PC-3 (cell line): ENCODE measurements at regions not wholly inside any gene's neighbourhood (a gene's known extent, or its start where the extent isn't known, plus 50 kb on each side); places are given as distances from the start of the nearest gene placed in this dataset.

ENCODE experiments used
- ATAC-seq: fragments of 200-7000 bp; cut with Tn5 transposase; 2 replicates; pipeline ENCODE4 v1.9.1; 2020; ENCODE audit warnings: mild to moderate bottlenecking, moderate library complexity
- BruUV-seq: library from RNA; stranded (reverse); fragments of 400-500 nt; replicated peaks from 2 replicates; lab custom pipeline; 2021; lab: Mats Ljungman, UMichigan
- CTCF ChIA-PET: fragments of 300-600 bp; sonication (Branson Sonifier 250); formaldehyde crosslinking; loops from one replicate; lab custom pipeline; 2022; ENCODE audit warnings: antibody characterized with exemption; lab: Charles Lee
- POLR2A ChIA-PET: fragments of 300-600 bp; sonication (Branson Sonifier 250); formaldehyde crosslinking; loops from one replicate; lab custom pipeline; 2022; ENCODE audit warnings: antibody characterized with exemption; ENCODE audit not compliant: unreplicated experiment; lab: Charles Lee
- DNase-seq: peaks from one replicate; pipeline ENCODE4 v3.0.0-alpha.2; 2015
- H2AFZ ChIP-seq: fragments of 300-600 bp; sonication (generic); 2 replicates; pipeline ENCODE4 v1.6.0; 2016; ENCODE audit warnings: antibody characterized with exemption, low read length
- H3F3A ChIP-seq: fragments of 300-600 bp; sonication (generic); one replicate; pipeline ENCODE4 v1.6.0; 2017; ENCODE audit warnings: antibody characterized with exemption, low read length, control low read depth, mild to moderate bottlenecking; ENCODE audit not compliant: unreplicated experiment
- H3K27ac ChIP-seq: fragments of 300-600 bp; sonication (generic); 2 replicates; pipeline ENCODE4 v1.5.1; 2016; ENCODE audit warnings: mild to moderate bottlenecking, low read length
- H3K27me3 ChIP-seq: fragments of 300-600 bp; sonication (generic); 2 replicates; pipeline ENCODE4 v1.6.1; 2016; ENCODE audit warnings: low read length, mixed read lengths
- H3K36me3 ChIP-seq: fragments of 300-600 bp; sonication (generic); 2 replicates; pipeline ENCODE4 v1.6.1; 2016; ENCODE audit warnings: low read depth, mixed run types, low read length, mixed read lengths
- H3K4me1 ChIP-seq: fragments of 300-600 bp; sonication (generic); 2 replicates; pipeline ENCODE4 v1.5.1; 2016; ENCODE audit warnings: low read length; ENCODE audit not compliant: insufficient read depth
- H3K4me2 ChIP-seq: fragments of 300-600 bp; sonication (generic); 2 replicates; pipeline ENCODE4 v1.6.0; 2016; ENCODE audit warnings: low read length
- H3K4me3 ChIP-seq: fragments of 300-600 bp; sonication (generic); 2 replicates; pipeline ENCODE4 v1.5.1; 2016; ENCODE audit warnings: mild to moderate bottlenecking, low read length, mixed read lengths
- H3K79me2 ChIP-seq: fragments of 300-600 bp; sonication (generic); 2 replicates; pipeline ENCODE4 v1.6.1; 2017; ENCODE audit warnings: low read length, mixed read lengths
- H3K9ac ChIP-seq: fragments of 300-600 bp; sonication (generic); 2 replicates; pipeline ENCODE4 v1.6.0; 2016; ENCODE audit warnings: mild to moderate bottlenecking, low read length
- H3K9me2 ChIP-seq: fragments of 300-600 bp; sonication (generic); replicated peaks from 2 replicates; pipeline ENCODE4 v1.6.1; 2016; ENCODE audit warnings: mixed run types, low read length, mixed read lengths
- H3K9me3 ChIP-seq: fragments of 300-600 bp; sonication (generic); 2 replicates; pipeline ENCODE4 v1.6.1; 2016; ENCODE audit warnings: low read length, mixed read lengths
- H4K20me1 ChIP-seq: fragments of 300-600 bp; sonication (generic); 2 replicates; pipeline ENCODE4 v1.6.1; 2016; ENCODE audit warnings: low read length, mixed read lengths
- CTCF ChIP-seq: fragments of 300-600 bp; sonication (generic); conservative IDR thresholded peaks from 2 replicates; pipeline ENCODE4 v1.5.1; 2017; ENCODE audit warnings: antibody characterized with exemption, low read depth, mild to moderate bottlenecking, low read length
- EZH2 ChIP-seq: fragments of 300-600 bp; sonication (generic); IDR thresholded peaks from one replicate; pipeline ENCODE4 v1.6.1; 2017; ENCODE audit warnings: antibody characterized with exemption, mild to moderate bottlenecking, low read length; ENCODE audit not compliant: unreplicated experiment
- EZH2phosphoT487 ChIP-seq: fragments of 300-600 bp; sonication (generic); IDR thresholded peaks from 2 replicates; pipeline ENCODE4 v1.6.1; 2018; ENCODE audit warnings: mild to moderate bottlenecking, antibody characterized with exemption, low read length, borderline replicate concordance
- intact Hi-C: fragments of 100-400 bp; cut with micrococcal nuclease; formaldehyde crosslinking; loops from 2 replicates; pipeline ENCODE4 v1.9.0; 2023

DNA sequence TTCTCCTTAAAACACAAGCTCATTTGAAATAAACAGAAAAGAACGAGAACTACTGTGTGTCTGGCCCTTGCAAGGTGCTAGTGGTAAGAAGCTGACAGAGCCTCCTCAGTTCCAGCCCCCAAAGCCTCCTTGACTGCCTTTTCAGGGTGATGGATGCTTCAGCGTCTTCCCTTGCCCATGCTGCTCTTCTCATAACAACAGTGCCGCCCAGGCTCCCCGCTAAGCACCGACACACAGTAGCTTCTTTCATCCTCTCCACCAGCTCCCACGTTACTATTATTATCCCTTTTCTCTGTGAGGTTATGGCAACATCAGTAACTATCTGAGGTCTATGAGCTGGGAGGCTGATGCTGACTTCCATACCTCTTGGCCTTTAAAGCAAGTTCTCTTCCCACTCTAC, 418.6 kb downstream of the TSN start:
- no peak for DNase-seq
- no TSS peak for BruUV-seq
- H3K9me2 ChIP-seq: no peaks in the 10 kb centered on the region
- peaks cover 21% of the 10 kb centered on the region for H3K27me3 ChIP-seq
- no peak for TF ChIP-seq EZH2
- no peak for TF ChIP-seq EZH2phosphoT487
- TF ChIP-seq CTCF: no peak
- H3K36me3 ChIP-seq: no peaks in the 10 kb centered on the region
- no peak overlapping the region for H2AFZ ChIP-seq
- CTCF ChIA-PET: no interaction called here
- no peaks in the 10 kb centered on the region for H3K79me2 ChIP-seq
- no peak overlapping the region for H3K4me2 ChIP-seq
- POLR2A ChIA-PET: no interaction called here
- H3K27ac ChIP-seq: no peak overlapping the region
- H4K20me1 ChIP-seq: no peaks in the 10 kb centered on the region
- no peak for ATAC-seq
- no peak overlapping the region for H3K9ac ChIP-seq
- H3F3A ChIP-seq: no peaks in the 10 kb centered on the region
- no peaks in the 10 kb centered on the region for H3K4me1 ChIP-seq
- intact Hi-C loops: no loop called here
- H3K9me3 ChIP-seq: no peaks in the 10 kb centered on the region
- no peak overlapping the region for H3K4me3 ChIP-seq

GRCh38 chr2:122179492-122180165, 424.2 kb downstream of the TSN start:
- H3K4me1 ChIP-seq: no peaks in the 10 kb centered on the region
- DNase-seq: no peak
- H3K9ac ChIP-seq: no peak overlapping the region
- intact Hi-C loops: no loop called here
- no peaks in the 10 kb centered on the region for H4K20me1 ChIP-seq
- no peak for ATAC-seq
- no peaks in the 10 kb centered on the region for H3K79me2 ChIP-seq
- no peak overlapping the region for H2AFZ ChIP-seq
- no peaks in the 10 kb centered on the region for H3K27me3 ChIP-seq
- no peaks in the 10 kb centered on the region for H3F3A ChIP-seq
- H3K9me3 ChIP-seq: no peaks in the 10 kb centered on the region
- ChIA-PET CTCF (no interaction called here), POLR2A (no interaction called here)
- no peak for TF ChIP-seq CTCF
- TF ChIP-seq EZH2phosphoT487: no peak
- TF ChIP-seq EZH2: no peak
- H3K27ac ChIP-seq: no peak overlapping the region
- no TSS peak for BruUV-seq
- no peaks in the 10 kb centered on the region for H3K36me3 ChIP-seq
- no peak overlapping the region for H3K4me3 ChIP-seq
- no peaks in the 10 kb centered on the region for H3K9me2 ChIP-seq
- no peak overlapping the region for H3K4me2 ChIP-seq

- ATAC-seq (no peak), DNase-seq (no peak)
- CTCF ChIA-PET: no interaction called here
- intact Hi-C loops: no loop called here
- H3K79me2 ChIP-seq: no peaks in the 10 kb centered on the region
- H3K9ac ChIP-seq: no peak overlapping the region
- no peak overlapping the region for H3K4me3 ChIP-seq
- no peak overlapping the region for H2AFZ ChIP-seq
- no peaks in the 10 kb centered on the region for H3F3A ChIP-seq
- BruUV-seq: no TSS peak
- no peaks in the 10 kb centered on the region for H3K36me3 ChIP-seq
- no peaks in the 10 kb centered on the region for H3K4me1 ChIP-seq
- TF ChIP-seq EZH2 (no peak), CTCF (no peak), EZH2phosphoT487 (no peak)
- no peaks in the 10 kb centered on the region for H4K20me1 ChIP-seq
- H3K9me3 ChIP-seq: no peaks in the 10 kb centered on the region
- H3K27ac ChIP-seq: no peak overlapping the region
- POLR2A ChIA-PET: no interaction called here
- H3K4me2 ChIP-seq: no peak overlapping the region
- no peaks in the 10 kb centered on the region for H3K27me3 ChIP-seq
- no peaks in the 10 kb centered on the region for H3K9me2 ChIP-seq
Measured at GRCh38 chr2:122180972-122181371, 425.5 kb downstream of the TSN start.
